MM.1S (cell line): ENCODE measurements at regions not wholly inside any gene's neighbourhood (a gene's known extent, or its start where the extent isn't known, plus 50 kb on each side); places are given as distances from the start of the nearest gene placed in this dataset.

Source experiments
- CTCF ChIP-seq: fragments of 300-600 bp; sonication (generic); IDR thresholded peaks from 2 replicates; pipeline ENCODE4 v1.5.1; 2016; ENCODE audit warnings: antibody characterized with exemption, low read length, mixed read lengths
- EZH2 ChIP-seq: fragments of 300-600 bp; sonication (generic); optimal IDR thresholded peaks from 2 replicates; pipeline ENCODE3; 2017; ENCODE audit warnings: low read depth, mild to moderate bottlenecking, antibody characterized with exemption, low read length, mixed read lengths

GRCh38 chr1:148354913-148355308, 128.2 kb downstream of the PPIAL4G start:
- TF ChIP-seq CTCF = no peak
- TF ChIP-seq EZH2 = no peak
